Neural progenitor cell (in vitro differentiated cells): ENCODE measurements at regions not wholly inside any gene's neighbourhood (a gene's known extent, or its start where the extent isn't known, plus 50 kb on each side); places are given as distances from the start of the nearest gene placed in this dataset.

ENCODE experiments used
- EZH2 ChIP-seq: fragments of 200-600 bp; sonication (generic); IDR thresholded peaks from 2 replicates; pipeline ENCODE4 v1.6.1; 2017; ENCODE audit warnings: antibody characterized with exemption, mild to moderate bottlenecking, moderate library complexity
- EZH2phosphoT487 ChIP-seq: fragments of 200-600 bp; sonication (generic); IDR thresholded peaks from 2 replicates; pipeline ENCODE4 v1.6.1; 2017; ENCODE audit warnings: antibody characterized with exemption
- TF ChIP-seq, protein P1 (sequence below): fragments of 200-600 bp; sonication (generic); IDR thresholded peaks from 2 replicates; pipeline ENCODE4 v1.5.1; 2017; ENCODE audit warnings: antibody characterized with exemption, mild to moderate bottlenecking

DNA sequence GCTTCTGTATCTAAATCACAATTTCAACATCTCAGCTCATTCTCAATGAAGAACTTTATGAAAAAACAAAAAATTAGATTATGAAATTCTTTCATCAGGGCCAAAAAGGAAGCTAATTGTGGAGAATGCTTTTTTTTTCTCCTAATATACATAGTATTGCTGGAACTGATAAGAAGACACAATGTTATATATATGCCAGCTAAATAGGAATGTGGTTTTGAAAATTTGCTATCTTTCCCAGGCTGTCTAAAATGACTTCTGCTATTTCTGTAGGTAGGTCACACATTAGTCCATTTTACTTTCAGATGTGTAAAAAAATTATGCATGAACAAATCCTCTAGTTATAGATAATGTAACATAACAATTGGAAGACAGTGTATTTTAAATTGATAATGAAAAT is 732.9 kb downstream of the RWDD3 start:
- TF ChIP-seq, protein P1, sequence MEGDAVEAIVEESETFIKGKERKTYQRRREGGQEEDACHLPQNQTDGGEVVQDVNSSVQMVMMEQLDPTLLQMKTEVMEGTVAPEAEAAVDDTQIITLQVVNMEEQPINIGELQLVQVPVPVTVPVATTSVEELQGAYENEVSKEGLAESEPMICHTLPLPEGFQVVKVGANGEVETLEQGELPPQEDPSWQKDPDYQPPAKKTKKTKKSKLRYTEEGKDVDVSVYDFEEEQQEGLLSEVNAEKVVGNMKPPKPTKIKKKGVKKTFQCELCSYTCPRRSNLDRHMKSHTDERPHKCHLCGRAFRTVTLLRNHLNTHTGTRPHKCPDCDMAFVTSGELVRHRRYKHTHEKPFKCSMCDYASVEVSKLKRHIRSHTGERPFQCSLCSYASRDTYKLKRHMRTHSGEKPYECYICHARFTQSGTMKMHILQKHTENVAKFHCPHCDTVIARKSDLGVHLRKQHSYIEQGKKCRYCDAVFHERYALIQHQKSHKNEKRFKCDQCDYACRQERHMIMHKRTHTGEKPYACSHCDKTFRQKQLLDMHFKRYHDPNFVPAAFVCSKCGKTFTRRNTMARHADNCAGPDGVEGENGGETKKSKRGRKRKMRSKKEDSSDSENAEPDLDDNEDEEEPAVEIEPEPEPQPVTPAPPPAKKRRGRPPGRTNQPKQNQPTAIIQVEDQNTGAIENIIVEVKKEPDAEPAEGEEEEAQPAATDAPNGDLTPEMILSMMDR = no peak
- no peak for TF ChIP-seq EZH2
- no peak for TF ChIP-seq EZH2phosphoT487
